GM06990 (cell line): ENCODE measurements at regions not wholly inside any gene's neighbourhood (a gene's known extent, or its start where the extent isn't known, plus 50 kb on each side); places are given as distances from the start of the nearest gene placed in this dataset.

Source experiments
- DNase-seq: peaks from one replicate; pipeline ENCODE4 v3.0.0-alpha.2; 2011; ENCODE audit not compliant: insufficient read length; ENCODE audit errors: extremely low read depth
- H3K27me3 ChIP-seq: replicated peaks from 2 replicates; pipeline ENCODE4 v1.6.0; 2011; ENCODE audit warnings: low read length; ENCODE audit not compliant: control insufficient read depth, insufficient read depth
- H3K36me3 ChIP-seq: 2 replicates; pipeline ENCODE4 v1.5.1; 2011; ENCODE audit warnings: low read length; ENCODE audit not compliant: control insufficient read depth, insufficient read depth
- H3K4me3 ChIP-seq: replicated peaks from 2 replicates; pipeline ENCODE4 v1.5.1; 2011; ENCODE audit warnings: low read depth, mild to moderate bottlenecking, control low read depth, low read length
- CTCF ChIP-seq: IDR thresholded peaks from 2 replicates; pipeline ENCODE4 v1.5.1; 2011; ENCODE audit warnings: low read length, control low read depth, mild to moderate bottlenecking, inconsistent platforms; ENCODE audit not compliant: insufficient read depth, poor library complexity, severe bottlenecking

GRCh38 chr10:53236941-53237340 lies 464.4 kb upstream of the MBL2 start:
- TF ChIP-seq CTCF = no peak

GRCh38 chr10:53233749-53234148 lies 461.2 kb upstream of the MBL2 start:
- Histone ChIP-seq H3K27me3 (no peaks in the 10 kb centered on the region), H3K36me3 (no peaks in the 10 kb centered on the region), H3K4me3 (no peak overlapping the region)
- DNase-seq = no peak
- TF ChIP-seq CTCF = no peak

More at GRCh38 chr10:53236941-53237340, 464.4 kb upstream of the MBL2 start:
- DNase-seq = no peak
- H3K36me3 ChIP-seq = no peaks in the 10 kb centered on the region
- no peaks in the 10 kb centered on the region for H3K27me3 ChIP-seq
- H3K4me3 ChIP-seq = no peak overlapping the region

- no peak for TF ChIP-seq CTCF
- Histone ChIP-seq H3K27me3 (no peaks in the 10 kb centered on the region), H3K4me3 (no peak overlapping the region), H3K36me3 (no peaks in the 10 kb centered on the region)
- DNase-seq = no peak
Measured at GRCh38 chr10:53230651-53231050, 458.1 kb upstream of the MBL2 start.

- Histone ChIP-seq H3K4me3 (no peak overlapping the region), H3K36me3 (no peaks in the 10 kb centered on the region), H3K27me3 (no peaks in the 10 kb centered on the region)
- no peak for DNase-seq
- TF ChIP-seq CTCF = no peak
Measured at GRCh38 chr10:53223851-53224250, 451.3 kb upstream of the MBL2 start.

- Histone ChIP-seq H3K27me3 (no peaks in the 10 kb centered on the region), H3K4me3 (no peak overlapping the region), H3K36me3 (no peaks in the 10 kb centered on the region)
- no peak for DNase-seq
- TF ChIP-seq CTCF = no peak
Measured at GRCh38 chr10:53222806-53223205, 450.2 kb upstream of the MBL2 start.

- Histone ChIP-seq H3K27me3 (no peaks in the 10 kb centered on the region), H3K36me3 (no peaks in the 10 kb centered on the region), H3K4me3 (no peak overlapping the region)
- no peak for DNase-seq
- TF ChIP-seq CTCF = peak; percentile 12
Measured at GRCh38 chr10:53209944-53210611, 437.5 kb upstream of the MBL2 start.
